Stimulated activated CD4-positive, alpha-beta T cell treated with anti-CD3 and anti-CD28 coated beads, Interleukin-2, amount 100 ng/mL, for 24 hours (primary cell): ENCODE measurements at regions not wholly inside any gene's neighbourhood (a gene's known extent, or its start where the extent isn't known, plus 50 kb on each side); places are given as distances from the start of the nearest gene placed in this dataset.

Experiments
- DNase-seq, 2 donors: peaks; one replicate each; pipeline ENCODE4 v3.0.0-alpha.2; 2020

DNA sequence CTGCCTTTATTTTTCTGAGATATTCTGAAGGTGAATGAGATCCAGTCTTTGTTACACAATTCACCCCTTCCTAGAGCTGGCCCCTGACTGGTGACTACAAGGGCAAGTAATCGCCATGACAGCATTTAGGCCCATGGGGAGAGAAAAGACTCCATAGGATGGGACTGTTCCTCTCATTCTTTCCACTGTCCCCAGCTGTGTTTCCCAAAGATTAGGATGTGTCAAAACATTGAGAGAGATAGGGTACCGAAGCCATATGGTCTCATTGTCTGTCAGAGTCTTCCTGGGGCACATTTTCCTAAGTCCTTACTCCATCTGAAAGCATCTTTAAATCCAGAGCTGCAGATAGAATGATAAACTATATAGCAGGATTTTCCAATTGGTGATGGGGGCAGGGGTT, 423.5 kb downstream of the OMA1 start:
- no peak for DNase-seq

DNA sequence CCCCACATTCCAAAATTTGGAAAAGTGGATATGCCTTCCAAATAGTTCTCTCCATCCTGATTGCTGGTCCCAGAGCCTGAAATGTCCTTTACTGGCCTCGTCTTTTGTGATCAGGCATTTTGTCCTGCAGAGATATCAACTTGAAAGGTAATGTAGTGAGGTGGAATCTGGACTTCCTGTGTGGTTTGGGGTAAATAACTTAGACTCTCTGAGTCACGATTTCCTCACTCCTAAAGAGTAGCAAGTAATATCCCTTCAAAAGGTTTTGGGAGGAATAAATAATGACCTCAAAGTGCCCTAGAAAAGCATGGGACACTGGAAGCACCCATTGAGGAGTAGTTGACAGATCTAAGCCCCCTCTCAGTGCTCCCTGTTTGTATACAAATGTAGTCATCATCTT, 426.6 kb downstream of the OMA1 start:
- no peak for DNase-seq

DNA sequence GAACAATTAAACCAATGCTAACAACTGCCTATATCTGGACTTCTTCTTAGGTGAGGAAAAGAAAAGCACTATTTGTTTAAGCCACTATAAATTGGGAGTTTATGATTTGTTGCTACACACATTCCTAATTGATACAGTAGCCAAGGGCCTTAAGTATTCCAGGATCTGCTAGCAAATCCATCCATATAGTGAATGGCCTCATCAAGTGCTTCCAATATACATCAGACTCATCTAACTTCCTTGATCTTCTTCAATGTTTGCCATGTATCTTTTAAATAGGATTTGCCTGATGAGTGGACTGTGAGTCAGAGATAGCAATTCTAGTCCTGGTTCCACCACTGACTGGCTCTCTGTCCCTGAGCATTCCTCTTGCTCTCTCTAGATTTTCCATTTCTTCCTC, 430.2 kb downstream of the OMA1 start:
- DNase-seq, result no peak

DNA sequence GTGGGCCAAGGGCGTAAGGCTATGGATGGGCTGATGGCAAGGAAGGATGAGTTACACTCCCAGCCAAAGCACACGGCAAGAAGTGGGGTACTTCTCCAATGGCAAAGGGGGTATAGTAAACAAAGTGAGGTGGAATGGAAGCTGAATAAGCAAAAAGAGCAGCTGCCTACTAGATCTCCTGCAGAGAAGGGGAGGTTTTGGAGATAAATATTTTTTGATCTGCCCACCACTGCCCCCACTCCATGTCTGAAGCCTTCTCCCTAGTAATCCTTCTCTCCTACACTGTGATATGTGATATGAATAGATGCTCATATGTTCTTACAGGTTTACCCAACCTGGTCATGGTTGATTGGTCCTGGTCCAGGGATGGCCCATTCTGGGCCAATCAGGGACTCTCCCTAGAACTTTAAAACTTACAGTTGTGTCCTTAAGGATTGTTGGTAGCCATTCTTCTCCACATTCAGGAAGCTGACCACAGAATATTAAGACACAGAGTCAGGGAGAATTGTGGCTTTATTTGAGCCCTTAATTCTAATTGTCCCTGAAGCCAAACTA, 436.8 kb downstream of the OMA1 start:
- no peak for DNase-seq

DNA sequence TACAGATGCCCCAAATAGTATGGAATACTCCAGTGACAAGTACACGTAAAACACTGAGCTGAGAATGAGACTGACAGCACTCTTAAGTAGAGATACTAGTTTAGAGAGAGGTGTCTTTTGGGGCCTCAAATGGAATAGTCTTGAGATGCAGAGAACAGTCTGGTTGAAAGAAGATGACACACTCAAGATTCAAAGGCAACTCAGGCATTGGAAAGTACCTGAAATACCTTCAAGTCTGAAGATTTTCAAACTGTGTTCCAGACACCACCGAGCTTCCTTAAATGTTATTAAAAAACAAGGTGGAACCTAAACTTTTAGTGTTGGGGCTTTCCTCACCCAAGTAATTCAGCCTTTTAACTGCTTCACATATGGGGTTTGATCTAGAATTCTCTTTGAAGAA, 437.7 kb downstream of the OMA1 start:
- DNase-seq, result no peak

DNA sequence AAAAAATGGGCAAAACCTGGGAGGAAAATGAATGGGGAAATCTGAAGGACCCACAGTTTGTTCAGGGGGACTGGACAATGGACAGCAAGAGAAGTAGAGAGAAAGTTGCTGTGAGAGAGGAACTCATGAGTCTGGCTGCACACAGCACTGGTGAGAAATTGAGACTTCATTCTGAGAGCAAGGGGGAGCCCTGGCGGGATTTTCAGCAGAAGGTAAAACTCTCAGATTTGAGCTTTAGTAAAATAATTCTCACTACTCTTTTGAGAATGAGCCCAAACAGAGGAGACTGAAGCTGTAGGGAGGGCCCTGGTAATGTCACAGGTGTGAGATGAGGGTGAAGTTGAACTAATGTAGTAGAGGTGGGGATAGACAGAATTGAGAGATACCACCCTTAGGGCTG, 438.6 kb downstream of the OMA1 start:
- DNase-seq, result no peak

DNA sequence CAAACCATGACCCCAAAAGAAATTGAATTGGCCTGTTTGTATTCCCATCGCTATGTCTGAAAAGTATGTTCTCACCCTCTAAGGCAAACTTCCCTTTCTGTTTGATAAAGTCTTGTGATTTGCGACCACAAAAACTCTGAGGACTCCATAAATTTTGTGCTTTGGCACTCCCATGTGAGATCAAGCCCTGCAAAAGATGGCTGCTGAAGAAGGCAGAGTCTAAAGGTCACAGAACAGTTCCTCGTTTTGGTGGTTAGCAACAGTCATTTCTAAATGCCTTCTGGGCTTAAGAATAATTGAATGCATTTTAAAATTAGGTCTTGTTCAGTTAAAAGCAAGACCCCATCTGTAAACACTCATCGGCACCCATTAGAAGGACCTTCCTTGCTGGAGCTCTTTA, 441.6 kb downstream of the OMA1 start:
- no peak for DNase-seq

DNA sequence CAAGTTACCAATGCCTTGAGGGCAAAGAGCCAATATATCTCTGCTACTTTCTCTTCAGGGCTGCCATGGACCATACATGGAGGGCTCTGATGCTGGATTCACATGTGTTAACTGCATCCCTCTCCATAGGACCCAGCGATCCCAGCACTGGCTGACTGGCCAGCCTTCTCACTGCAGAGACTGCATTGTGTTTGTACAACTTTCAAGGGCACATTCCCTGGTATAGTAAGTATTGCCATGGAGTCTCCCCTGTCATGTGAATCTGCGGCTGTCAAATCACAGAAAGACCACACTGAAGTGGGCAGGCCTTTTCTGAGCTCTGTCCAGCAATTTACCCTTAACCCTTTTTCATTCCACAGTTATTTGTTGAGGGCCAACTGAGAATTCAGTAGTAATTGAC, 449.8 kb downstream of the OMA1 start:
- no peak for DNase-seq

DNA sequence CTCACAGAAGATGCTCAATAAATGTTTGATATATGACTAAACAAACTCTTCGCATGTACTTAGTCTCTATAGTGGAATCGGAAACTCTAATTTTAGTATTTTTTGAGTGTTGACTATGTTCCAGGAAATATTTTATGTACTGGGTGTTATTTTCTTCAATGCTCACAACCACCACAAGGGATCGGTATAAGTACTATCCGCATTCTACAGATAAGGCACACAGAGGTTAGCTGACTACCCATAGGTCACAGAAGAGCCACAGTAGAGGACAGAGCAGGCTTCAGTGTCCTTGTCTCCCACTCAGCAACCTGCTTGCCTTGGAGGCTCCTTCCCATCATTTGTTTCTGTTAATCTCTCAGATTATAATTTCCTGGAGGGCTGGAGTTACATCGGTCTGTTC, 451.3 kb downstream of the OMA1 start:
- DNase-seq, result no peak

DNA sequence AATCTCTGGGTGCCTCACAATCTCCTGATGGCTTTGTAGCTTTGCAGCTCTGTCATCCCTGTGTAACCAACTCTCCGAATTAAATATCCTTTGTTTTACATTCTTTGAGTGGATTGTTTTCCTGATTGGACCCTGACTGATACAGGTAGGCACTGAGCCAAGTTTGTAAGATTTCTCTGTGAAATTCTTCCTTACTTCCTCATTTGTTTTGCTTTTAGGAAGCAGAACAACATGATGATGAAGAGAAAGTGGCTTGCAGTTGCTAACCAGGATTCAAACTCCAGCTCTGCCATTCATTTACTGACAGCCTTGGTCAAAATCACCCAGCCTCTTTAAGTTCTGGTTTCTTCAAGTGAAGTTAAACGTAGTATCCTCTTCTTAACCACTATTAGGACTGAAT, 452.3 kb downstream of the OMA1 start:
- DNase-seq, result no peak

DNA sequence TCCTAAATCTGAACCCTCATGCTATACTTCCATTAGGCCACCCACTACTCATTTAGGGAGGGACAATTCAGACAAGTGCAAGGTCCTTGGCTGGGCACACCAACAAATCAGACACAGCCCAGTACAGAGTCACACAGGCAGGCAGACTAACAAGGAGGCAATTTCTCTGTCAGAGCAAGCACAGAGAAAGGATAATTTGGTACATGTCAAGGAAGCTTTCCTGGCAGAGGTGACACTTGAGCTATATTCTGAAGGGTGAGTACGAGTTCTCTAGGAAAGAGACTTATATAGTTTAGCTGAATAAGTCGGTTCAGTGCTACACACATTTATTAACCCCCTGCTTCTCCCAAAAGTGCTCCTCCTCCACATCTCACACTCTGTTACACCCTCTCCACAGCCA, 455.9 kb downstream of the OMA1 start:
- no peak for DNase-seq

DNA sequence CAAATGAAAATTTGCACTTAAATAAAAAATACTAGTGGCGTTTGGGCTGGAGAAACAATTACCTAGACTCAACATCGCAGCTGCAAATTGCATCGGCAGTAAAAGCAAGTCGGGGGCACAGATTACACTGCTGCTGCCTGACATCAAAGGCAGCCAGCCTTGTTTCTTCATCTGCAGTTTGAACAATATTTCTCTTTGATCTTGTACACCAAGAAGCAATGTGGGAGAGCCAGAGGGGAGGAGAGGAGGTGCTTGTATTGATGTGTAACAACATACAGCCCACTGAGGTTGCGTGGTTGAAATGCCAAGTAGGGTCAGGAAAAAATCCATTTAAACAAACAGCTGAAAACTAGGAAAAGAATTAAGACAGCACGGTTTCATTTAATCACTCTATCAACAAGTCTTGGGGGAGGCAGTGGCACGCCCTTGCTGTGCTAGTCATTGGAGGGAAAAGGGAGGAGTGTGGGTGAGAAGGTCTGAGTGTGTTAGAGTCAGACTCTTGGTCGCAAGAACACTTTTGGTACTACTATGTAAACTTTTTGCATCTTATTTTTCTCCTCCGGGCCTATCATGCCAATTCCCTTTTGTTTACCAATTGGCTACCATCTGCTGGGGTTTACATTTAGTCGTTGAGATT, 456.5 kb downstream of the OMA1 start:
- no peak for DNase-seq

DNA sequence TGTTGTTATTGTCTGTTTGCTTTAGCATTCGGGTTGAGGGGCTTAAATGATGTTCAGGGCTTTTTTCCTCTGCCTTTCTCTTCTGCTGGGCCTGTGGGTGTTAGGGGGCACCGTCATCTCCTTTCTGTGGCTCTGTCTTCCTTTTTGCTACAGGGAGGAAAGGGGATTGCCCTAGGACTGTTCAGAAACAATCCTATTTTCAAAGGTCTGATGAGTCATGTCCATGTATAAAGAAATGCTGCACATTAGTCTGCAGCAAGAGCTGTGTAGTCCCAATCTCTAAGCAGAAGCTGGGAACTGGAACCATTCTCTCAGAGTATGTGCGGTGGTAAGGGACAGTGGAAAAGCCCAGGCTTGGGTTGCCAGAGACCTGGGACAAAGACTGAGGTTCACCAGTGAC, 462.3 kb downstream of the OMA1 start:
- no peak for DNase-seq

DNA sequence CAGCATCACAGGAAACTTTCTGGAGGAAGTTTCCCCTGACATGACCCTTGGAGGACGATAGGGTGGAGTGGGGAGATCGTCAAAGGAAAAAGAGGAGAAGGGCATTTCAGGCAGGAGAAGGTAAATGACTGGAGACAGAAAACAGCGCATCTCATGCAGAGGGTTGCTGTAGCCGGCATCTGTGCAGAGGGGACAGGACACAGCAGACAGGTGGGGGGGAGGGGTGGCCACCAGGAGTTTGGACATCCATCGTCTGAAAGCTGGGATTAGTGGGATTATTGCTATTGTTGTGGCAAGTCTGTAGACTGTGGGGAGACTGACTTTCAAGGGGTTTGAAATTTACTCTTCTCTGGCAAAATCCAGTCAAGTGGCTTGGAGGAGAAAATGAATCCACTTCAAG, 463.9 kb downstream of the OMA1 start:
- DNase-seq, result no peak

DNA sequence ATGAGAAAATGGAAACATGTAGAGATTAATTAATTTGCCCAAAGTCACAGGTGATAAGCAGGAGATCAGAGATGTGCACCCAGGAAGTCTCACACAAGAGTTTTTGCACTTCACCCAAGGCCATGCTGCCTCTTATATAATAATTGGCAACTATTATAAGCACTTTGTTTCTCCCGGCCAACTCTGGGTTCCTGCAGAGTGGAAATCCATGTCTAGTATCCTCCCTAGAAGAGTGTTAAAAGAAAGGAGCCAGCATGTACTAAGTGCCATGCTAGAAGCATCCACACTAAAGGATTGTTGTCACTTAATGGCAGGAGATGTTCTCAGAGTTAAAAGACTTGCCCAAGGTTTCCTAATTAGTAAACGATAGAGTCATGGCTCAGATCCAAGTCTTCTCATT, 470.3 kb downstream of the OMA1 start:
- no peak for DNase-seq

DNA sequence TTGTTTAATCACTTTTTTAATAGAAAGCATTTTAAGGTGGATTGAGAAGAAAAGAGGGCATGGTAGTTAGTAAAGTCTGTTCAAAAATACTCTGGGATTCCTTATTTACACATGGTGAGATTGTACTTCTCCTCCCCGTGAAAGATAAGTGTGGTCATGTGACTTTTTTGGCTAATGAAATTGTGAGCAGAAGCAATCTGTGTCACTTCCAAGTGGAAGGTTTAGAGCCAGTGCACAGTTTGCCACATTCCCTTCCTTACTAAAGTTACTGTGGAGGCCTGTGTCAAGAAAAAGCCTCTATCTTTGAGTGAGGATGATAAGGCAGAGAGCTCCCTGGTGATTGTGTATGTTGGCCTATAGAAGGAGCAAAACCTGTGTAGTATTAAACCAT, 471.3 kb downstream of the OMA1 start:
- DNase-seq, result no peak

DNA sequence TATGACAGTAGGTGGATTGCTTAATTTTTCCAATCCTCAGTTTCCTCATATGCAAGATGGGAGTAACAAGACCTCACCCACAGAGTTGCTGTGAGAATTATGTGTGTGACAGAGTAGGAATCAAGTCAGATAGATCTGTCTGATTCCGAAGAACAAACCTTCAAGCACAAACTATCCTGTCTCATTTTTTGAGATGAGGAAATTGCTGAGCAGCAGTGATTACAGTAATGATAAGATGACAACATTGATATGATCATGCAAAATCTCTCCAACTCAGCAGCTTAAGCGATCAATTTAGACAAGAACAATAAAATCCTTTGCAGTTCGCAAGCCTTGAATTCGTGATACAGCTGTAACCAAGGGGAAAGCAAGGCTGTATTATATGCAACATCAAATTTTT, 474.1 kb downstream of the OMA1 start:
- no peak for DNase-seq

DNA sequence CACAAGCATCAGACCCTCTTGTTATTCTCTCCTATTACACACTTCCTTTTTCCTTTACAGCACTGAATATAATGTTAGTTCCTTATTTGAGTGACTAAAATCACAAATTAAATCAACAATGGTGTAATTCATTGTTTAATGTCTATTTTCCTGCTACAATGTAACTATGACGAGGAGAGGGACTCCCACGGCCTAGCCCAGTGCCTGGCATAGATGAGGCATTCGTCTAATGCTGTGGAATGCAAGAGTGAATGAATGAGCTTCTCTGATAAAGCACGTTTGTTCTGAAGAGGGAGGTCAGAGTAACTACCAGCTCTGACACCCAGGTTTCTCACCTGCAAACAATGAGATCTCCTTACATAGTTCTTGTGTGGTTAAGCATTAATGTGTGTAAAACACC, 479.4 kb downstream of the OMA1 start:
- no peak for DNase-seq

DNA sequence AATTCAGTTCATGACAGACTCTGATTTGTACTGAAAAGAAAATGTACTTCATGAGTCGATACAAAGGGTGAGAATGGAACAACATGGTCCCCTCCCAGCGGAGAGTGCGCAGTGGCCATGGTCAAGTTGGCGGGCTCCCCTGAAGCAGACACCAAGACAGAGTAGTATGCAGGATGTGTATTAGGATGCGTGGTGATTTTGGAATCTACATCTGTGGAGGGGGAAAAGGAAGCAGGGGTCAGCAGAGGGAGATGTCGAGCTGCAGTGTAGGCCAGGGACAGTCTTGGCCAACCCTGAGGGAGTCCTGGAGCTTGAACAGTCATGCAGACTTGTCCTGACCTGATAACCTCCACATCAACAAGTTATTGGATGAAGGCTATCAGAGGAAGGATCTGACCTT, 481.0 kb downstream of the OMA1 start:
- no peak for DNase-seq

DNA sequence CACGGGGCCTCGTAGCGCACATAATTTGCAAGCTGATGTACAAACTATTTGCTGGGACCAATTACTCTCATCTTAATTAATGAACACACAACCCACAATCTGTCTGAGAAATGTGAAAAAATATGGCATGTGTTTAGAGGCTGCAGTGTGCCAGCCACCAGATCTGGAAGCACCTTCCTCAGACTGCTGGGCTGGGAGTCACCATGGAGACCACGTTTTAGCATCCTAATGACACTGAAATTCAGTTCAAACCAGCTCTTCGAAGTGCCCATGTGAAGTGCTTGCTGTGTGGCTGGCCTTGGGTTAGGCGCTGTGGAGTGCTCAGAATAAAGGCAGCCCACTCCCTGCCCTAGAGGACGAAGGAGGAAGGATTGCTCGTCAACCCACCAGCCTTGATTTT, 482.4 kb downstream of the OMA1 start:
- DNase-seq, result no peak

DNA sequence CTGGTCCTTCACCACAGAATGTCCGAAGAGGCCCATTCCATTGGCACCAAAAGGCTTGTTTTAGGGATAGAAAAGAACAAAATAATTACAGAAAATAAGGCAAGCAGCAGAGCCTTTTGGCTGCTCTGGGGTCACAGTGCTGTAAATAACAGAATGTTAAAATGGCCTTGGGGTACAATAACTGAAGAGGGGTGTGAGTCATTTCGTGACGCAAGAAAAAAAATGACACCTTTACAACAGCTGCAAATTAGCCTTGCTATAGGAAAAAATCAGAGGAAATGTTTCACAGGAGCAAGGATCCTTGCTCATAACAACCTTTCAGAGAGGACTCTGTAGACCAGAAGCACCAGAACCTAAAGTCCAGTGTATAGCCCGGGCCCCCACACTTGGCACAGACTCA, 483.4 kb downstream of the OMA1 start:
- DNase-seq, result no peak

DNA sequence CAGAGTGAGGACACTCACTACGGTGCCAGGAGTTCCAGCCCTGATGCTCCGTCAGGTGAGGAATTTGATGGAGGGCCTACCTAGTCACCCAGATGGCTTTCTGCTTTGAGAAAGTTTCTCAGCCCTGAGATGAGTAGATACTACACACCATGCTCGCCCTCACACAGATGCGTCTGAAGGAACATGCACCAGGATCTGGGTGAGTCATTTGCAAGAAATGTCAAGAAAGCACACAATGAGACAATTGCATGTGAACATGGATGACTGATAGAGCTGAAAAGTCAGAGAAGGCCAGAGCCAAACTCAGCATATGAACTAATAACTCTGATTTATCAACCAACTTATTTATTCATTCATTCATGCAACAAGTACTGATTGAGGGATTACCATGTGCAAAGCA, 483.9 kb downstream of the OMA1 start:
- no peak for DNase-seq

DNA sequence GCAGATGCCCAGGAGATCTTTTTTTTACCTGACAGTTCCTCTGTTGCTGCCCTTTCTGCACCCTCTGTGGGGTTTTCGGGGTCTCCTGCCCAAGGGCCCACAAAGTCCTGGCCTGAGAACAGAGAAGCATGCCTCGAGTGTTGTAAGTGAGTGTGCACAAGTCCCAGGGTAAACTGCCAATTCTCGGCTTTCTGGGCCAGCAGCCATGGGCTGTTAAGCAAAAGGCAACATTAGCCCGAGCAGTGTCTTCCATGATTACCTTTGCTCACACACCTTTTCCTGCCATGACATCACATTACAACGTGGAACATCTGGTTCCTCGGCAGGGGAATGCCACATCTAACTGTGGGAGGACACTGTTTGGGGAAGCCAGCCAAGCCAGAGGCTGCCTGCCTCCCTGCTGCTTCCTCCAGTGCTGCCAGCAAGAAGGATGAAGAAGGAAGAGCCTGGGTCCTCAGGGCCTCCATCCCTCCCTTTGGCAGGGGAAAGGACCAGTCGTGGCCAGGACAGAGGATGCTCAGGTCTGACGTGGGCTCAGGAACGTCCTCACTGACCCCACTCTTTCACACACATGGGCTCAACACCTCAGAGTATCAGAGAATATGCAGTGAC, 485.9 kb downstream of the OMA1 start:
- DNase-seq, result no peak

DNA sequence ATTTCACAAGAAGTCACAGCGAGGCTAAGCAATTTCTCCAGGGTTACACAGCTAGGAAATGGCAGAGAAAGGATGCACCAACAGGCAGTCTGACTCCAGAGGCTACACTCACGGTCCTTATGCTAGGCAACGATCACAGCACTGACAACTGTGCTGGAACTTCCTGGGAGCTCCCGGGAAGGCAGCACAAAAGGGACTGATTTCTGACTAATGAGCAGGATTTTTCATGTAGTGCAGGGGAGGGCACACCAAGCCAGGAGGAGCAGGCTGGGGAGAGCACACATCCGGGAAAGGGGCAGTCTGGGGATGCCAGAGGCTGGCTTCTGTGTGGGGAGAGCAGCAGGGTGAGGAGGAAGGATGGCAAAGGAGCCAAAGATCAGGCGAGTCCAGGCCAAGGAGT, 486.7 kb downstream of the OMA1 start:
- DNase-seq, result no peak

DNA sequence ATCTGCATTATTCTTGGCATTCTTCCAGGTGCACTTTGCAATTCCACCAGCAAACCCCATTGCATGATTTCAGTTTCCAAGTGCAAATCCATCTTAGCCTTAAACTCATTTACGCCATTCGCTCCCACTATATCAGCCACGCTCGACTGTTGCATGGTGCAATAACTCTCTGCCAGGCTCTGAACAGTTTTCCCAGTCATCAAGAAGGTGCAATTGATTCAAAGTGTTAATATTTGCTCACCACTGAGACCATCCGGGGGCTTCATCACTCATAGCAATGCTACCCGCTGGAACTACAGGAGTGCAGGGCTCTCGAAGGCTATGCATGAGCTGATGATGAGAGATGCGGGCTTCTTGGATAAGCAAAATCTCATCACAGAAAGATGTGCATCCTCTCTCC, 488.2 kb downstream of the OMA1 start:
- no peak for DNase-seq
